GM12878 (cell line): ENCODE measurements at regions not wholly inside any gene's neighbourhood (a gene's known extent, or its start where the extent isn't known, plus 50 kb on each side); places are given as distances from the start of the nearest gene placed in this dataset.

Source experiments
- ATAC-seq: fragments of 200-7000 bp; cut with Tn5 transposase; 3 replicates; pipeline ENCODE4 v1.9.1; 2020; ENCODE audit warnings: mild to moderate bottlenecking, moderate library complexity
- BruUV-seq: library from RNA; stranded (reverse); fragments of 400-500 nt; replicated peaks from 2 replicates; lab custom pipeline; 2021; lab: Mats Ljungman, UMichigan
- CTCF ChIA-PET: fragments of 300-600 bp; sonication (Branson Sonifier 250); formaldehyde crosslinking; extraction: SDS; loops from one replicate; lab custom pipeline; 2021; ENCODE audit warnings: inconsistent platforms; lab: Yijun Ruan, JAX
- POLR2A ChIA-PET: fragments of 350-600 bp; formaldehyde crosslinking; extraction: SDS; loops from one replicate; lab custom pipeline; 2021; ENCODE audit warnings: inconsistent platforms; lab: Charles Lee
- RAD21 ChIA-PET: fragments of 300-600 bp; sonication (Branson Sonifier 250); formaldehyde crosslinking; loops from one replicate; lab custom pipeline; 2023; ENCODE audit warnings: antibody characterized with exemption; ENCODE audit not compliant: unreplicated experiment; lab: Charles Lee
- SMC1A ChIA-PET: fragments of 300-600 bp; sonication (Branson Sonifier 250); formaldehyde crosslinking; loops from one replicate; lab custom pipeline; 2023; ENCODE audit not compliant: unreplicated experiment, uncharacterized antibody; lab: Charles Lee
- DNase-seq: peaks from one replicate; pipeline ENCODE4 v3.0.0-alpha.2; 2011; ENCODE audit warnings: low read depth, low spot score
- FAIRE-seq: peaks from 3 replicates; lab custom pipeline; 2011; peaks lifted over from hg19 to GRCh38; lab: Jason Lieb, UNC
- H2AFZ ChIP-seq: 2 replicates; pipeline ENCODE4 v1.6.0; 2011; ENCODE audit warnings: low read depth, low read length, control low read depth; ENCODE audit not compliant: control insufficient read depth
- H3K27ac ChIP-seq: 2 replicates; pipeline ENCODE4 v1.5.1; 2011; ENCODE audit warnings: control low read depth; ENCODE audit not compliant: control insufficient read depth, insufficient read depth
- H3K27me3 ChIP-seq, 2 experiments: replicated peaks in 1 of 2; 2 replicates each; pipeline versions ENCODE4 v1.6.0 to v1.6.1; 2011; ENCODE audit warnings: low read length in 1 of 2; ENCODE audit not compliant: control insufficient read depth in 2 of 2, insufficient read depth in 2 of 2
- H3K36me3 ChIP-seq, 2 experiments: 2 replicates each; pipeline ENCODE4 v1.5.1; 2011; ENCODE audit warnings: low read length in 1 of 2; ENCODE audit not compliant: control insufficient read depth in 2 of 2, insufficient read depth in 2 of 2
- H3K4me1 ChIP-seq: 2 replicates; pipeline ENCODE4 v1.6.1; 2011; ENCODE audit warnings: mild to moderate bottlenecking, low read length, moderate library complexity, mixed read lengths; ENCODE audit not compliant: control insufficient read depth, insufficient read depth
- H3K4me2 ChIP-seq: 2 replicates; pipeline ENCODE4 v1.6.0; 2011; ENCODE audit warnings: control low read depth; ENCODE audit not compliant: control insufficient read depth, insufficient read depth
- H3K4me3 ChIP-seq: fragments of 200-600 bp; sonication (generic); 2 replicates; pipeline ENCODE4 v1.5.1; 2016
- H3K79me2 ChIP-seq: 2 replicates; pipeline ENCODE4 v1.6.0; 2011; ENCODE audit warnings: low read length; ENCODE audit not compliant: control insufficient read depth, insufficient read depth
- H3K9ac ChIP-seq: 2 replicates; pipeline ENCODE4 v1.8.0; 2011; ENCODE audit warnings: low read length, control low read depth, mixed read lengths; ENCODE audit not compliant: control insufficient read depth, insufficient read depth
- H3K9me3 ChIP-seq: replicated peaks from 3 replicates; pipeline ENCODE4 v1.5.1; 2011; ENCODE audit warnings: mild to moderate bottlenecking, low read length; ENCODE audit not compliant: control insufficient read depth, insufficient read depth
- H4K20me1 ChIP-seq: 2 replicates; pipeline ENCODE4 v1.6.0; 2011; ENCODE audit not compliant: control insufficient read depth, insufficient read depth
- BCLAF1 ChIP-seq: fragments of 450-650 bp; IDR thresholded peaks from 2 replicates; pipeline ENCODE4 v1.6.1; 2017; ENCODE audit warnings: antibody characterized with exemption, mild to moderate bottlenecking, moderate library complexity
- CREM ChIP-seq: IDR thresholded peaks from 2 replicates; pipeline ENCODE4 v1.6.1; 2014; ENCODE audit warnings: antibody characterized with exemption, low read depth
- FOXM1 ChIP-seq: IDR thresholded peaks from 2 replicates; pipeline ENCODE4 v1.6.1; 2012; ENCODE audit warnings: low read depth, mild to moderate bottlenecking, inconsistent platforms, low read length, moderate library complexity
- MTA3 ChIP-seq: IDR thresholded peaks from 2 replicates; pipeline ENCODE4 v1.6.1; 2012; ENCODE audit warnings: low read length, inconsistent platforms, borderline replicate concordance
- NR2F1 ChIP-seq: fragments of 450-650 bp; conservative IDR thresholded peaks from 2 replicates; pipeline ENCODE4 v1.6.1; 2017; ENCODE audit warnings: mild to moderate bottlenecking
- PAX5 ChIP-seq: IDR thresholded peaks from 2 replicates; pipeline ENCODE4 v1.6.1; 2011; ENCODE audit warnings: low read depth, low read length, borderline replicate concordance
- POLR2A ChIP-seq: IDR thresholded peaks from 2 replicates; pipeline ENCODE4 v1.6.1; 2011; ENCODE audit warnings: low read depth, mild to moderate bottlenecking, low read length
- RCOR1 ChIP-seq: conservative IDR thresholded peaks from 2 replicates; pipeline ENCODE4 v1.6.1; 2012; ENCODE audit warnings: low read depth, low read length, improper control_type of control experiment
- STAT3 ChIP-seq: IDR thresholded peaks from 2 replicates; pipeline ENCODE4 v1.6.1; 2011; ENCODE audit warnings: low read depth, low read length, improper control_type of control experiment
- SUPT20H ChIP-seq: IDR thresholded peaks from 2 replicates; pipeline ENCODE4 v1.6.1; 2011; ENCODE audit warnings: low read depth, mild to moderate bottlenecking, low read length, moderate library complexity, borderline replicate concordance; ENCODE audit not compliant: control insufficient read depth
- TAF1 ChIP-seq: IDR thresholded peaks from 2 replicates; pipeline ENCODE4 v1.6.1; 2011; ENCODE audit warnings: mild to moderate bottlenecking, low read depth, low read length, borderline replicate concordance
- ZBTB33 ChIP-seq: fragments of 450-650 bp; IDR thresholded peaks from 2 replicates; pipeline ENCODE4 v1.6.1; 2017; ENCODE audit warnings: mild to moderate bottlenecking
- ZNF207 ChIP-seq: fragments of 450-650 bp; IDR thresholded peaks from 2 replicates; pipeline ENCODE4 v1.6.1; 2014; ENCODE audit warnings: antibody characterized with exemption, mild to moderate bottlenecking, borderline replicate concordance
- ZNF622 ChIP-seq: fragments of 450-650 bp; IDR thresholded peaks from 2 replicates; pipeline ENCODE4 v1.6.1; 2017; ENCODE audit warnings: mild to moderate bottlenecking, inconsistent platforms
- WGBS: methylation state at CpG from one replicate; pipeline ENCODE4 v1.1.6; 2016; ENCODE audit warnings: low lambda C conversion rate; ENCODE audit not compliant: insufficient replicate concordance, insufficient coverage; ENCODE audit errors: missing lambda C conversion rate; 5-methylcytosine and 5-hydroxymethylcytosine counted together
- in situ Hi-C: fragments of 300-500 bp; cut with MboI; formaldehyde crosslinking; loops from 9 replicates; pipeline ENCODE4 v1.14.3; 2018; ENCODE audit warnings: mixed read lengths
- intact Hi-C: fragments of 100-400 bp; cut with micrococcal nuclease; formaldehyde crosslinking; loops from one replicate; pipeline ENCODE4 v1.14.2; 2022; ENCODE audit not compliant: unreplicated experiment
- TF ChIP-seq, protein P1 (sequence below): fragments of 450-650 bp; IDR thresholded peaks from 2 replicates; pipeline ENCODE4 v1.6.1; 2014; ENCODE audit warnings: mild to moderate bottlenecking
- TF ChIP-seq, protein P2 (sequence below): IDR thresholded peaks from 2 replicates; pipeline ENCODE4 v1.6.1; 2012; ENCODE audit warnings: low read length, inconsistent platforms

DNA sequence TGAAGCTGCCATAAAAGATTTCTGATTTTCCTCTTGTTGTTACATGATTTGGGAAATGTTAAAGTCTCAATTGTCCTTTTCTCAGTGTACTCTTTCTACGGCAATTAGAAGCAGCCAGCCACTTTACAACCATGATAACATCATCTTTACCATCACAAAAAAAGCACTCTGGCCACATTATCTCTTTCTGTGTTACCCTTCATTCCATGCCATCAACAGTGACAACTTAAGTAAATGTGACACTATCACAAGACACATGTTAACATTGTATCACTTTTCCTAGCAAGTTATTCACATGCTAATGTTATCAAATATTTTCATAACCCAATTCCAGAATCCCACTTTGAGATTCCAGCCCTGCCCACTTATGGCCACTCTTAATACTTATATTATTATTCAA lies 131.2 kb downstream of the TMX3 start:
- H3K27me3 ChIP-seq = no peaks in the 10 kb centered on the region
- H3K4me1 ChIP-seq = no peaks in the 10 kb centered on the region
- H4K20me1 ChIP-seq = peaks cover 3% of the 10 kb centered on the region; the same call in 1 of the 2 replicates
- H3K27ac ChIP-seq = no peak overlapping the region
- no peak overlapping the region for H3K4me2 ChIP-seq
- in situ Hi-C loops = no loop called here
- WGBS = 44% methylated on average over 1 of the region's 1 CpG
- ChIA-PET POLR2A (no interaction called here), SMC1A (no interaction called here), RAD21 (no interaction called here), CTCF (no interaction called here)
- no peaks in the 10 kb centered on the region for H3K79me2 ChIP-seq
- TF ChIP-seq ZNF207 (no peak), NR2F1 (no peak), ZNF622 (no peak), MTA3 (no peak), CREM (no peak), ZBTB33 (no peak), BCLAF1 (no peak), SUPT20H (no peak), FOXM1 (no peak), STAT3 (no peak), TAF1 (no peak), RCOR1 (no peak), POLR2A (no peak), PAX5 (no peak)
- TF ChIP-seq, protein P1, sequence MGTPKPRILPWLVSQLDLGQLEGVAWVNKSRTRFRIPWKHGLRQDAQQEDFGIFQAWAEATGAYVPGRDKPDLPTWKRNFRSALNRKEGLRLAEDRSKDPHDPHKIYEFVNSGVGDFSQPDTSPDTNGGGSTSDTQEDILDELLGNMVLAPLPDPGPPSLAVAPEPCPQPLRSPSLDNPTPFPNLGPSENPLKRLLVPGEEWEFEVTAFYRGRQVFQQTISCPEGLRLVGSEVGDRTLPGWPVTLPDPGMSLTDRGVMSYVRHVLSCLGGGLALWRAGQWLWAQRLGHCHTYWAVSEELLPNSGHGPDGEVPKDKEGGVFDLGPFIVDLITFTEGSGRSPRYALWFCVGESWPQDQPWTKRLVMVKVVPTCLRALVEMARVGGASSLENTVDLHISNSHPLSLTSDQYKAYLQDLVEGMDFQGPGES = no peak
- TF ChIP-seq, protein P2, sequence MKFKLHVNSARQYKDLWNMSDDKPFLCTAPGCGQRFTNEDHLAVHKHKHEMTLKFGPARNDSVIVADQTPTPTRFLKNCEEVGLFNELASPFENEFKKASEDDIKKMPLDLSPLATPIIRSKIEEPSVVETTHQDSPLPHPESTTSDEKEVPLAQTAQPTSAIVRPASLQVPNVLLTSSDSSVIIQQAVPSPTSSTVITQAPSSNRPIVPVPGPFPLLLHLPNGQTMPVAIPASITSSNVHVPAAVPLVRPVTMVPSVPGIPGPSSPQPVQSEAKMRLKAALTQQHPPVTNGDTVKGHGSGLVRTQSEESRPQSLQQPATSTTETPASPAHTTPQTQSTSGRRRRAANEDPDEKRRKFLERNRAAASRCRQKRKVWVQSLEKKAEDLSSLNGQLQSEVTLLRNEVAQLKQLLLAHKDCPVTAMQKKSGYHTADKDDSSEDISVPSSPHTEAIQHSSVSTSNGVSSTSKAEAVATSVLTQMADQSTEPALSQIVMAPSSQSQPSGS = no peak
- no peaks in the 10 kb centered on the region for H3K36me3 ChIP-seq
- H3K9ac ChIP-seq = no peak overlapping the region
- DNase-seq (no peak), ATAC-seq (no peak), FAIRE-seq (no peak)
- H3K9me3 ChIP-seq = no peaks in the 10 kb centered on the region
- BruUV-seq = no TSS peak
- H3K4me3 ChIP-seq = no peak overlapping the region
- intact Hi-C loops = no loop called here
- no peak overlapping the region for H2AFZ ChIP-seq
